Activated T-helper 2 cell treated with anti-CD3 and anti-CD28 coated beads, Interferon-gamma antibody, Interleukin-2, Interleukin-4, amounts not matched to agents 10 μg/mL and 5 μg/mL and 100 μg/mL, durations not matched to agents 14 hours and 24 hours and 36 hours (primary cell): ENCODE measurements at regions not wholly inside any gene's neighbourhood (a gene's known extent, or its start where the extent isn't known, plus 50 kb on each side); places are given as distances from the start of the nearest gene placed in this dataset.
A peak's percentile ranks its signal among the peaks of the same experiment; 100 is the strongest.

Source experiments
- DNase-seq: peaks from one replicate; pipeline ENCODE4 v3.0.0; 2021; ENCODE audit warnings: low spot score
- H3K27ac Mint-ChIP-seq: one replicate; pipeline ENCODE4 v1.8.0; 2021; ENCODE audit warnings: mixed read lengths
- H3K27me3 Mint-ChIP-seq: one replicate; pipeline ENCODE4 v1.8.0; 2021; ENCODE audit warnings: low read depth, mixed read lengths
- H3K36me3 Mint-ChIP-seq: one replicate; pipeline ENCODE4 v1.8.0; 2021; ENCODE audit warnings: low read depth, mixed read lengths
- H3K4me1 Mint-ChIP-seq: one replicate; pipeline ENCODE4 v1.8.0; 2021; ENCODE audit warnings: low read depth, mixed read lengths
- H3K4me3 Mint-ChIP-seq: one replicate; pipeline ENCODE4 v1.8.0; 2021; ENCODE audit warnings: low read depth, mild to moderate bottlenecking, moderate library complexity, mixed read lengths
- H3K9me3 Mint-ChIP-seq: one replicate; pipeline ENCODE4 v1.8.0; 2021; ENCODE audit warnings: mixed read lengths
- intact Hi-C: fragments of 100-400 bp; cut with micrococcal nuclease; formaldehyde crosslinking; loops from one replicate; pipeline ENCODE4 v1.15.1; 2023

GRCh38 chr3:150202711-150203110 is 205.4 kb upstream of the TSC22D2 start:
- Mint-ChIP-seq H3K4me3 (no peak overlapping the region), H3K36me3 (no peaks in the 10 kb centered on the region)
- intact Hi-C loops = no loop called here

DNA sequence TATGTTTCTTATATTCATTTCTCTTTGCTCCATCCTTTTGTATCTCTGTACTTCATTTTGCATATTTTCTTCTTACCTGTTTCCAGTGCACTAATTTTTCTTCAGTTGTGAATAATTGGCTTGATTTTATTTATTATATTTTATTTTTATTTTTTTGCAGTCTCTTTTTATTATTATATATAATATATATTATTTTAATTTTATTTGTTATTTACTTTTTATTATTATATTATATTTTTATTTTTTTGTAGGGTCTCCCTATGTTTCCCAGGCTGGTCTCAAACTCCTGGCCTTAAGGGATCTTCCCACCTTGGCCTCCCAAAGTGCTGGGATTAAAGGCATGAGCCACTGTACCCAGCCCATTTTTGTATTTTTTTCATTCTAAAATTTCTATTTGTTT is 213.1 kb upstream of the TSC22D2 start:
- Mint-ChIP-seq H3K36me3 (no peaks in the 10 kb centered on the region), H3K4me3 (no peak overlapping the region), H3K4me1 (no peaks in the 10 kb centered on the region), H3K9me3 (peaks cover 1% of the 10 kb centered on the region), H3K27ac (no peak overlapping the region), H3K27me3 (peaks cover 16% of the 10 kb centered on the region)
- intact Hi-C loops = no loop called here
- no peak for DNase-seq

More at GRCh38 chr3:150202711-150203110, 205.4 kb upstream of the TSC22D2 start:
- H3K27me3 Mint-ChIP-seq = peaks cover 13% of the 10 kb centered on the region
- no peak overlapping the region for H3K27ac Mint-ChIP-seq
- no peaks in the 10 kb centered on the region for H3K9me3 Mint-ChIP-seq
- DNase-seq = no peak
- no peaks in the 10 kb centered on the region for H3K4me1 Mint-ChIP-seq

- no peak overlapping the region for H3K27ac Mint-ChIP-seq
Measured at GRCh38 chr3:150194513-150194912, 213.6 kb upstream of the TSC22D2 start.

GRCh38 chr3:150184426-150185071 is 213.9 kb upstream of the PFN2 start:
- peaks cover 2% of the 10 kb centered on the region for H3K9me3 Mint-ChIP-seq
- no peak overlapping the region for H3K4me3 Mint-ChIP-seq
- no peak for DNase-seq
- H3K4me1 Mint-ChIP-seq = no peaks in the 10 kb centered on the region
- no peaks in the 10 kb centered on the region for H3K36me3 Mint-ChIP-seq
- no peak overlapping the region for H3K27ac Mint-ChIP-seq
- peaks cover 10% of the 10 kb centered on the region for H3K27me3 Mint-ChIP-seq
- intact Hi-C loops = loop anchor here (1.0 kb wide), 2 partner anchors 217 to 248 kb away; no protein-coding TSS in a partner anchor

More at GRCh38 chr3:150194513-150194912, 213.6 kb upstream of the TSC22D2 start:
- Mint-ChIP-seq H3K36me3 (no peaks in the 10 kb centered on the region), H3K4me1 (no peaks in the 10 kb centered on the region), H3K9me3 (peaks cover 6% of the 10 kb centered on the region), H3K4me3 (no peak overlapping the region), H3K27me3 (peaks cover 19% of the 10 kb centered on the region)
- no peak for DNase-seq
- intact Hi-C loops = no loop called here

- Mint-ChIP-seq H3K36me3 (no peaks in the 10 kb centered on the region), H3K9me3 (no peaks in the 10 kb centered on the region), H3K4me3 (no peak overlapping the region), H3K4me1 (no peaks in the 10 kb centered on the region), H3K27me3 (peaks cover 12% of the 10 kb centered on the region), H3K27ac (no peak overlapping the region)
- intact Hi-C loops = loop anchor here (1.0 kb wide), 2 partner anchors 217 to 248 kb away; no protein-coding TSS in a partner anchor
- DNase-seq = peak; percentile 16
Measured at GRCh38 chr3:150183678-150184425, 213.2 kb upstream of the PFN2 start.

DNA sequence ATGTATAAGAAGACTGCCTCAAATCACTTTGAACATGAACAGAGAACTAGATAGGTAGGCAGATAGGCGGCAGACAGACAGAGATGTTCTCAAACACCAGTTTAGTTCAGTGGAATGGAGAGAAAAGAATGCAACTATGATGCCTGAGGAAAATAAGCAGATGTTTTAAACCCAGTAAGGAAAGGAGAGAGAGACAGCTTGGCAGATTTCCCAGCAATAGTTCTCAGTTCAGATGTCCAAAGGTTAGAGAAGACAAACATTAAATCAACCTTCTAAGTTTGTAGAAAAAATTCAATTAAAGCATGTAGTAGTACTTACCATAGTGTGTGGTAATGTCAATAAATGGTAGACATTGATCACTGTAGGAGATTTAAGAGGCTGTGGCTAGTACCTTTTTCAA is 209.6 kb upstream of the PFN2 start:
- H3K9me3 Mint-ChIP-seq = no peaks in the 10 kb centered on the region
- intact Hi-C loops = no loop called here
- no peak overlapping the region for H3K4me3 Mint-ChIP-seq
- no peaks in the 10 kb centered on the region for H3K36me3 Mint-ChIP-seq
- H3K4me1 Mint-ChIP-seq = no peaks in the 10 kb centered on the region
- DNase-seq = no peak
- peaks cover 15% of the 10 kb centered on the region for H3K27me3 Mint-ChIP-seq
- H3K27ac Mint-ChIP-seq = no peak overlapping the region

DNA sequence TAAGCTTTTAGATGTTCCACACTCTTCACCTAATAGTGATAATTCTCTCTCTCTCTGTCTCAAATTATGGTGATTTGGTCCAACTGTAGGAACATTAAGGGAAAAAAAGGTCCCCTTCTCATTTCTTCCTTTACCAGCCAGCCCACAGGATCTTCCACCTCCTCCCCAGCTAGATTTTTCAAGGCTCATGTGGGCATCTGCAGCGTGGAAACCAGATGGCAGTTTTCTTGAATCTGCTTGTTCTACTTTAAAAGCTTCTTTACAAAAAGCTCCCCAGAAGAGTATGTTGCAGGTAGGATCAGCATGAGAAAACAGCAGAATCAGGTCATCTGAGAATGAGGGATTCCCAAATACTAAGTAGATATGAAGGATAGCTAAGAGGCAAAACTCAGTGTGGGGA is 208.6 kb upstream of the PFN2 start:
- intact Hi-C loops = no loop called here

DNA sequence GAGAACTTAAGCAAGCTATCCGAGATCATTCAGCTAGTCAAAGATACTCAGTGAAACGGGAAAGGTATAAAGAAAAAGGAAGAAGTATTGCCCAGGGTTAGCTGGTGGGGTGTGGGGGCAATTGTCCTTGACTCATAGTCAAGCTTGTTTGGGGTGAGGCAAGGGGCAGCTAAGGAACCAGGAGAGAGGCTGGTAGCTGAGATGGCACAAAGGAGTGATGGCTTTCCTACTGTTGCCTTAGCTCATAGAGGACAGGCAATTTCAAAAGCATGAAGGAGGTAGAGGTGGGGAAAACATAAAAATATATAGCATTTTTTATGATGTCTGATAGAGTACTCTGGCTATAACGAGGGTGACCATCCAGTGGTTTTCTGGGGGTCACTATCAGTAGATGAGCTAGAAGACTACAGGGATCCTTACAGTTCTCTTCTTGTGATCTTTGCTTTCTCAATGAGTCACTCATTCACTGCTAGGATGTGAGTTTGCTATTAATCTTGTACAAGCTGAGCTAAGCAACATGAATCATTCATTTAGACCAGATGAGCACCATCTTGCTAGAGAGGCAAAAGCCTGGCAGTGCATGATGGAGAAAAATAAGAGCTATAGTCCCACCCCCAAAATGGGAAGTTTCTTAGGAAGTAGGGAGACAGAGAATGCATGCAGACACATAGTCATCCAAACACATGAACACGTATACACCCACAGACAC is 207.1 kb upstream of the PFN2 start:
- H3K4me1 Mint-ChIP-seq = no peaks in the 10 kb centered on the region
- intact Hi-C loops = no loop called here
- no peaks in the 10 kb centered on the region for H3K9me3 Mint-ChIP-seq
- no peak overlapping the region for H3K4me3 Mint-ChIP-seq
- no peak for DNase-seq
- peaks cover 23% of the 10 kb centered on the region for H3K27me3 Mint-ChIP-seq
- no peaks in the 10 kb centered on the region for H3K36me3 Mint-ChIP-seq
- H3K27ac Mint-ChIP-seq = no peak overlapping the region

More for the DNA sequence above, 208.6 kb upstream of the PFN2 start:
- no peak for DNase-seq
- Mint-ChIP-seq H3K4me1 (no peaks in the 10 kb centered on the region), H3K4me3 (no peak overlapping the region), H3K27me3 (peaks cover 19% of the 10 kb centered on the region), H3K9me3 (no peaks in the 10 kb centered on the region), H3K27ac (no peak overlapping the region), H3K36me3 (no peaks in the 10 kb centered on the region)

GRCh38 chr3:150174179-150174578 is 203.5 kb upstream of the PFN2 start:
- intact Hi-C loops = no loop called here
- Mint-ChIP-seq H3K36me3 (no peaks in the 10 kb centered on the region), H3K4me3 (no peak overlapping the region), H3K9me3 (no peaks in the 10 kb centered on the region), H3K4me1 (no peaks in the 10 kb centered on the region), H3K27me3 (peaks cover 15% of the 10 kb centered on the region), H3K27ac (no peak overlapping the region)
- DNase-seq = no peak

GRCh38 chr3:150172356-150172755 is 201.7 kb upstream of the PFN2 start:
- intact Hi-C loops = no loop called here
- Mint-ChIP-seq H3K9me3 (no peaks in the 10 kb centered on the region), H3K4me1 (no peaks in the 10 kb centered on the region), H3K4me3 (no peak overlapping the region), H3K36me3 (no peaks in the 10 kb centered on the region), H3K27ac (no peak overlapping the region), H3K27me3 (peaks cover 12% of the 10 kb centered on the region)
- no peak for DNase-seq

DNA sequence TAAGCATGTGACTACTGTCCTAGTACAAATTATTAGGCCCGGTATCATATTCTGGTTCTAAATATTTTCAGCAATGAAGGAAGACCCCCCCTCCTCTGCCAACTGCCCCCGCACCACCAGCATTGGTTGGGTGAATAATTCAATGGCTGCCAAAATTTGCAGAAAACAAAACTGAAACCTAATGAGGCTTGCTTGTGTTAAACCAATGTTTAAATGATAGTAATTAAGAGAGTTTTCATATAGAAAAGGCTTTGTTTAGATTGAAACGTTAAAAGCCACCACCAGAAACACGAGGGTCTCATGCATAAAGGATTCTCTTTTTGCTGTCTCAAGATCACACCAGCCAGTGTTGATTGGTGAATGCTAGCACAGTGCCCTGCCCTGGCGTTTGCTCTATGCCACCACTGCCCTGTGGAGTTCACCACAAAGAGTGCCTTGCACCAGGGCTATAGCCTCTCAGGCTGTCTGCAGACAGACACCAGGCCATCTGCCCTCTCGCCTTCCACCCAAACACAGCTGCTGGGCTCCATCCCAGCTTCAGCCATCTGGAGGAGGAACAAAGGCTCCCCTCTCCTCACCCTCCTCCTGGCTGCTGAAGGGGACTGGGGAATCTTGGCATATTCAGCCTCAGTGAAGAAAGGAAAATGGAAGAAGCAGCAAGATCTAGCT is 200.3 kb upstream of the PFN2 start:
- no peak overlapping the region for H3K27ac Mint-ChIP-seq
- intact Hi-C loops = no loop called here
- no peak overlapping the region for H3K4me3 Mint-ChIP-seq
- H3K4me1 Mint-ChIP-seq = no peaks in the 10 kb centered on the region
- peaks cover 10% of the 10 kb centered on the region for H3K27me3 Mint-ChIP-seq
- DNase-seq = no peak
- H3K9me3 Mint-ChIP-seq = no peaks in the 10 kb centered on the region
- no peaks in the 10 kb centered on the region for H3K36me3 Mint-ChIP-seq

- no peak for DNase-seq
- Mint-ChIP-seq H3K27ac (no peak overlapping the region), H3K27me3 (peaks cover 9% of the 10 kb centered on the region), H3K36me3 (no peaks in the 10 kb centered on the region), H3K4me1 (no peaks in the 10 kb centered on the region), H3K4me3 (no peak overlapping the region), H3K9me3 (no peaks in the 10 kb centered on the region)
- intact Hi-C loops = no loop called here
Measured at GRCh38 chr3:150169330-150169940, 198.7 kb upstream of the PFN2 start.
